Lower lobe of right lung (tissue), 2 donors: ENCODE measurements at regions not wholly inside any gene's neighbourhood (a gene's known extent, or its start where the extent isn't known, plus 50 kb on each side); places are given as distances from the start of the nearest gene placed in this dataset.

Source experiments
- ATAC-seq, 2 donors: fragments of 200-7000 bp; cut with Tn5 transposase; one replicate each; pipeline ENCODE4 v1.9.1; 2020 to 2022; ENCODE audit warnings: mild to moderate bottlenecking in 2 of 2, moderate library complexity in 2 of 2
- DNase-seq: peaks from one replicate; pipeline ENCODE4 v3.0.0-alpha.2; 2020
- H3K27ac ChIP-seq: fragments of 200-600 bp; one replicate; pipeline ENCODE4 v1.8.0; 2022
- H3K27me3 ChIP-seq: fragments of 200-600 bp; one replicate; pipeline ENCODE4 v1.8.0; 2022; ENCODE audit warnings: low read depth
- H3K36me3 ChIP-seq: fragments of 200-600 bp; one replicate; pipeline ENCODE4 v1.8.0; 2022; ENCODE audit warnings: mild to moderate bottlenecking
- H3K4me1 ChIP-seq: fragments of 200-600 bp; one replicate; pipeline ENCODE4 v1.8.0; 2022
- H3K4me3 ChIP-seq: fragments of 200-600 bp; one replicate; pipeline ENCODE4 v1.8.0; 2022; ENCODE audit warnings: mild to moderate bottlenecking
- H3K9me3 ChIP-seq: fragments of 200-600 bp; one replicate; pipeline ENCODE4 v1.8.0; 2022
- intact Hi-C: fragments of 100-400 bp; cut with DNase I; formaldehyde crosslinking; loops from one replicate; pipeline ENCODE4 v1.11.0; 2022
- TF ChIP-seq, protein P1 (sequence below): fragments of 200-600 bp; IDR thresholded peaks from one replicate; pipeline ENCODE4 v1.8.0; 2022; ENCODE audit warnings: antibody characterized with exemption, mild to moderate bottlenecking
- donor health status: DM: no; HTN: yes; CAD: no; lungs with severe emphysema.

DNA sequence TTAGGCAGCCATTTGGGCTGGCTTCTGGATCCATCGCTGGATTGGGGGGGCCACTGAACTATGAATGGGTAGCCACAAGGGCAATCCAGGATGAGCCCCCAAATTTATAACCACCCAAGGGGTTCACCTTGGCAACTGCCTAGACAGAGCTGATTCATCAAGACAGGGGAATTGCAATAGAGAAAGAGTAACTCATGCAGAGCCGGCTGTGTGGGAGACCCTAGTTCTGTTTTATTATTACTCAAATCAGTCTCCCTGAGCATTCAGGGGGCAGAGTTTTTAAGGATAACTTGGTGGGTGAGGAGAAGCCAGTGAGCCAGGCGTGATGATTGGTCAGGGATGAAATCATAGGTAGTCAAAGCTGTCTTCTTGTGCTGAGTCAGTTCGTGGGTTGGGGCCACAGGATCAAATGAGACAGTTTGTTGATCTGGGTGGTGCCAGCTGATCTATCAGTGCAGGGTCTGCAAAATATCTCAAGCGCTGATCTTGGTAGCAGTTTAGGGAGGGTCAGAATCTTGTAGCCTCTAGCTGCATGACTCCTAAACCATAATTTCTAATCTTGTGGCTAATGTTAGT is 57.9 kb downstream of the DNAJB9 start:
- Histone ChIP-seq H3K4me3 (no peak overlapping the region), H3K27ac (no peak overlapping the region), H3K36me3 (no peaks in the 10 kb centered on the region), H3K9me3 (no peaks in the 10 kb centered on the region), H3K27me3 (no peaks in the 10 kb centered on the region), H3K4me1 (peaks cover 8% of the 10 kb centered on the region)
- DNase-seq: no peak
- TF ChIP-seq, protein P1, sequence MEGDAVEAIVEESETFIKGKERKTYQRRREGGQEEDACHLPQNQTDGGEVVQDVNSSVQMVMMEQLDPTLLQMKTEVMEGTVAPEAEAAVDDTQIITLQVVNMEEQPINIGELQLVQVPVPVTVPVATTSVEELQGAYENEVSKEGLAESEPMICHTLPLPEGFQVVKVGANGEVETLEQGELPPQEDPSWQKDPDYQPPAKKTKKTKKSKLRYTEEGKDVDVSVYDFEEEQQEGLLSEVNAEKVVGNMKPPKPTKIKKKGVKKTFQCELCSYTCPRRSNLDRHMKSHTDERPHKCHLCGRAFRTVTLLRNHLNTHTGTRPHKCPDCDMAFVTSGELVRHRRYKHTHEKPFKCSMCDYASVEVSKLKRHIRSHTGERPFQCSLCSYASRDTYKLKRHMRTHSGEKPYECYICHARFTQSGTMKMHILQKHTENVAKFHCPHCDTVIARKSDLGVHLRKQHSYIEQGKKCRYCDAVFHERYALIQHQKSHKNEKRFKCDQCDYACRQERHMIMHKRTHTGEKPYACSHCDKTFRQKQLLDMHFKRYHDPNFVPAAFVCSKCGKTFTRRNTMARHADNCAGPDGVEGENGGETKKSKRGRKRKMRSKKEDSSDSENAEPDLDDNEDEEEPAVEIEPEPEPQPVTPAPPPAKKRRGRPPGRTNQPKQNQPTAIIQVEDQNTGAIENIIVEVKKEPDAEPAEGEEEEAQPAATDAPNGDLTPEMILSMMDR: no peak
- no peak for ATAC-seq
- intact Hi-C loops: no loop called here

- intact Hi-C loops: no loop called here
- TF ChIP-seq, protein P1: no peak
- DNase-seq (no peak), ATAC-seq (no peak)
- no peak overlapping the region for H3K4me3 ChIP-seq
- no peak overlapping the region for H3K27ac ChIP-seq
- no peaks in the 10 kb centered on the region for H3K9me3 ChIP-seq
- peaks cover 8% of the 10 kb centered on the region for H3K4me1 ChIP-seq
- no peaks in the 10 kb centered on the region for H3K36me3 ChIP-seq
- no peaks in the 10 kb centered on the region for H3K27me3 ChIP-seq
Measured at GRCh38 chr7:108628678-108629077, 59.0 kb downstream of the DNAJB9 start.

GRCh38 chr7:108629651-108630400 is 60.2 kb downstream of the DNAJB9 start:
- ATAC-seq (no peak), DNase-seq (no peak)
- Histone ChIP-seq H3K9me3 (no peaks in the 10 kb centered on the region), H3K27me3 (no peaks in the 10 kb centered on the region), H3K4me3 (no peak overlapping the region), H3K27ac (no peak overlapping the region), H3K36me3 (no peaks in the 10 kb centered on the region), H3K4me1 (peaks cover 8% of the 10 kb centered on the region)
- intact Hi-C loops: no loop called here
- TF ChIP-seq, protein P1: no peak

GRCh38 chr7:108634036-108634435 is 64.4 kb downstream of the DNAJB9 start:
- H3K4me3 ChIP-seq: no peak overlapping the region
- no peak overlapping the region for H3K27ac ChIP-seq
- no peaks in the 10 kb centered on the region for H3K9me3 ChIP-seq
- peaks cover 8% of the 10 kb centered on the region for H3K4me1 ChIP-seq
- no peak for ATAC-seq
- TF ChIP-seq, protein P1: no peak
- DNase-seq: no peak
- no peaks in the 10 kb centered on the region for H3K36me3 ChIP-seq
- intact Hi-C loops: no loop called here
- H3K27me3 ChIP-seq: no peaks in the 10 kb centered on the region

DNA sequence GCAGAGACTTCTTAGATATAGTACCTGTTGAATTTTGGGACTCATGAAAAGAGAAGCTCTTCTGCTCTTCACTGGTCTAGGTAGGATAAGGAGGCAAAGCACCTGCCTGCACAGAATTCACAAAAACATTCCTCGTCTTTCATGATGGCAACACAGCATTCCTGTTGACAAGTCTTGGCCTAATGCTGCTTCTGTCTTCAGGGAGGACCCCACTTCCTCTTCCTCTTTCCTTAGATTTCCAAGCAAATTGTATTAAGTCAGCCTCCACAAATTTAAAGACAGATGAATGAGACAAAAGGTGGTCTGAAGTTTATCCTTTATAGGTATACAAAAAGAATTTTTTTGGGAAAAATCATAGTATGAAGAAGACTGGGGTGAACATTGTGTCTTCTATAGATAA is 64.9 kb downstream of the DNAJB9 start:
- TF ChIP-seq, protein P1: no peak
- intact Hi-C loops: no loop called here

More for the DNA sequence above, 64.9 kb downstream of the DNAJB9 start:
- no peak overlapping the region for H3K27ac ChIP-seq
- H3K4me1 ChIP-seq: peaks cover 8% of the 10 kb centered on the region
- H3K27me3 ChIP-seq: no peaks in the 10 kb centered on the region
- no peaks in the 10 kb centered on the region for H3K9me3 ChIP-seq
- H3K4me3 ChIP-seq: no peak overlapping the region
- ATAC-seq (no peak), DNase-seq (no peak)
- H3K36me3 ChIP-seq: no peaks in the 10 kb centered on the region
